LNCAP (cell line): ENCODE measurements at regions not wholly inside any gene's neighbourhood (a gene's known extent, or its start where the extent isn't known, plus 50 kb on each side); places are given as distances from the start of the nearest gene placed in this dataset.

Source experiments
- TF ChIP-seq, protein P1 (sequence below): fragments of 450-650 bp; IDR thresholded peaks from 2 replicates; pipeline ENCODE4 v1.5.1; 2017; ENCODE audit warnings: mild to moderate bottlenecking

DNA sequence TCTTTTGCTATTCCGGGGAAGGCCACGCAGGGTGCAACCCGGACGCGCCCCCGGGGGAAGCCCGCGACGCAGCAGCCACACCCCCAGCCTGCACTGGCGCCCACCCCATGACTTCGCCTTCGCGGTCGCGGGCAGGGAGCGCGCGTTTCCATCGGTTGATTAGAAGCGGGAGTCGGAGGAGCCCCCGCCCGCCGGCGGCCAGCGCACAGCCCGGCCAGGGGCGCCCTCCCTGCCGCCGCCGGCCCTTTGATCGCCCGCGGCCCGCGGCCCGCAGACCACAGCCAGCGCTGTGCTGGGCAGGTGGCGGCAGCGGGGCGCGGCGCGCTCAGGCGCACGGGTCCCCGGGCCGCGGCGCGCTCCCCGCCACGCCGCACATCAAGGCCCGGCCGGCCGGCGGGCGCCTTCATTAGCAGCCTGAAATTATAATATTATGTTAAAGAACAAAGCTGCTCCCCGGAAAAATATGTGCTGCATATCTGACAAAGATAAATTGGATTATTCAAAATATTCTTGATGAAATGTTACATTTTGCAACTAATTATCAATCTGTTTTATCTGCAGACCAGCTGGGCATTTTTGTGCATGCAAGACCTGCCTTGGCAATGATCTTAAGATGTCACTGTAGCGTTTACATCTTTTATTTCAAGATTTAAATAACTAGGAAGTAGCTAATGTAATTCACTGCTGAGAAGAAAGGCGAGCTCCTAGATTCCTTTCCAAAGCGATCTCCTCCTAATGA, 160.7 kb upstream of the MKI67 start:
- TF ChIP-seq, protein P1, sequence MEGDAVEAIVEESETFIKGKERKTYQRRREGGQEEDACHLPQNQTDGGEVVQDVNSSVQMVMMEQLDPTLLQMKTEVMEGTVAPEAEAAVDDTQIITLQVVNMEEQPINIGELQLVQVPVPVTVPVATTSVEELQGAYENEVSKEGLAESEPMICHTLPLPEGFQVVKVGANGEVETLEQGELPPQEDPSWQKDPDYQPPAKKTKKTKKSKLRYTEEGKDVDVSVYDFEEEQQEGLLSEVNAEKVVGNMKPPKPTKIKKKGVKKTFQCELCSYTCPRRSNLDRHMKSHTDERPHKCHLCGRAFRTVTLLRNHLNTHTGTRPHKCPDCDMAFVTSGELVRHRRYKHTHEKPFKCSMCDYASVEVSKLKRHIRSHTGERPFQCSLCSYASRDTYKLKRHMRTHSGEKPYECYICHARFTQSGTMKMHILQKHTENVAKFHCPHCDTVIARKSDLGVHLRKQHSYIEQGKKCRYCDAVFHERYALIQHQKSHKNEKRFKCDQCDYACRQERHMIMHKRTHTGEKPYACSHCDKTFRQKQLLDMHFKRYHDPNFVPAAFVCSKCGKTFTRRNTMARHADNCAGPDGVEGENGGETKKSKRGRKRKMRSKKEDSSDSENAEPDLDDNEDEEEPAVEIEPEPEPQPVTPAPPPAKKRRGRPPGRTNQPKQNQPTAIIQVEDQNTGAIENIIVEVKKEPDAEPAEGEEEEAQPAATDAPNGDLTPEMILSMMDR: no peak

DNA sequence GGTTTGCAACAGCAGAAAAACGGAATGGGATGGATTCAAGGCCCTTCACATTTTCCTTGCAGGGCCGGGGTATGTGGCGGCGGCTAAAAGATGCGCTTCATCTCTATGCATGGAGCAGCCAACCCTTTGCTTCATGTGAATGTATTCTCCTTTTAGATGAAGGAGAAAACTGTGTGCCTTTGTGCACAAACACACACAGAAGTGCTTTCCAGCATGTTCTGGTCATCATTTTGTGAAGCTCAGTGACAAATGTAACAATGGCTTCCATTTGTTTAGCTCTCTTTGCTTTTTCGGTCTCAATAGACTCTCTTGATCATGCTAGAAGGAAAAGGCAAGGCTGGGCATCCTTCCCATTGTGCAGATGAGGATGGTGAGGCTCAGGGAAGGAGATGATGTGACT, 161.7 kb upstream of the MKI67 start:
- TF ChIP-seq, protein P1: no peak

DNA sequence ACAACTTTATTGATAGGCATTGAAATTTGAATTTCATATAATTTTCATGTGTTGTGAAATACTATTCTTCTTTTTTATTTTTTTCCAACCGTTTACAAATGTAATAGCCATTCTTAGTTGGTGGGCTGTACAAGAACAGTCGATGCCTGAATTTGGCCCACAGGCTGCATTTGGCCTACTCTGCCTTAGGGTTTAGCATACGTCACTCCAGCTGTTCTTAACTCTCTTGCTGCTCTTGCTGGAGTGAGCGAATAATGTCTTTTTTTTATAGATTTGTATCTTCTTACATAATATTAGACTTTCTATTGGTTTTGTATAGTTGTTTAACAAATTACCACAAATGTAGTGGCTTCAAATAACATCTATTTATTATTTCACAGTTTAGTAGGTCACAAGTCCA, 163.4 kb upstream of the MKI67 start:
- TF ChIP-seq, protein P1: no peak

DNA sequence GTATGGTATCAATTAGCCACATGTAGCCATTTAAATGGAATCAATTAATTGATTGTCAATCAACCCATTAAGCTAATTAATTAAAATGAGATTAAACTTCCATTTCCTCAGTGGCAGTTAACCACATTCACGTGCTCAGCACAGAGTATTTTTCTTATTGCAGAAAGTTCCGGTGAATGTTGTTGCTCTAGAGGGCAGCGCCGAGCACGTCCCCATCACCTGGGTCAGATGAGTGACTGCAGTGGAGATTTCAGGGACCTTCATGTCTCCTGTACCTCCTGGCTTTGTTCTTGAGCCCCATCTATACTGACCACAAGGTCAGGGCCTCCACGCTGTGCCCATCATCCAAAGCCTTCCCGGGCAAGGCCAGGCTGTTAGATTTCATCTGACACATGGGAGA, 168.8 kb upstream of the MKI67 start:
- TF ChIP-seq, protein P1: peak; percentile 18; the same call in 1 of the 2 replicates

DNA sequence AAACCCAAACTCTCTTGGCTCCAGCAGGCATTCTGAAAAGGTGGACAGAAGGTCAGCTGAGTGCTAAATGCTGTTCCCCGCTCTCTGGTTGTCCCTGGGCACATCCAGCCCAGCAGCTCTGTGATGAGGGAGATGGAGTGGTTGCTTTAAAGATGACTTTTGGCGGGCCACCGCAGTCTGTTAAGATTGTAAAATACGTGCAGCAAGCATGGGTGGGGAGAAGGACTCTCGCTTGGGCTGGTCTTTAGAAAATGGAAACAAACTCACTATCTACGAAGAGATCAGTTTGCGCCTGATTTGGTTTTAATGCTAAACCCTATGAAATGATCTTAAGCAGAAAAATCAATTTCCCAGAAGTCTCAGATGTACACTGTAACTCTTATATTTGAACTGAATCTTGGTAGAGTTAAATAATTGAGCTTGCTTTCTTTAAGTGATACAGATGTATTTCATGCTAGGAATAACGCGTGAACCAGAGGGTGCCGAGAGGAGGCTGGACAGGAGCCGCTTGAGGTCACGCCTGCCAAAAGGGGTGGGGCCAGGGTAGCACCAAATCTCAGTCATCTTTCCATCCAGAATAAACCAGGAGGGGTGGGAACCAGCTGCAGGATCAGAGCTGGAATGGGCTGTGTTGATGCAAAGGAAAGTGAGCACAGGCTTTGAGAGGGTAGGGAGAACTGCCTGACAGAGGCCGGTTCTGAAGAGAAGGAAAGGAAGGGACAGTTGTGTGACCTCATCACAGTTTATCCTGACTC, 170.2 kb upstream of the MKI67 start:
- TF ChIP-seq, protein P1: no peak

DNA sequence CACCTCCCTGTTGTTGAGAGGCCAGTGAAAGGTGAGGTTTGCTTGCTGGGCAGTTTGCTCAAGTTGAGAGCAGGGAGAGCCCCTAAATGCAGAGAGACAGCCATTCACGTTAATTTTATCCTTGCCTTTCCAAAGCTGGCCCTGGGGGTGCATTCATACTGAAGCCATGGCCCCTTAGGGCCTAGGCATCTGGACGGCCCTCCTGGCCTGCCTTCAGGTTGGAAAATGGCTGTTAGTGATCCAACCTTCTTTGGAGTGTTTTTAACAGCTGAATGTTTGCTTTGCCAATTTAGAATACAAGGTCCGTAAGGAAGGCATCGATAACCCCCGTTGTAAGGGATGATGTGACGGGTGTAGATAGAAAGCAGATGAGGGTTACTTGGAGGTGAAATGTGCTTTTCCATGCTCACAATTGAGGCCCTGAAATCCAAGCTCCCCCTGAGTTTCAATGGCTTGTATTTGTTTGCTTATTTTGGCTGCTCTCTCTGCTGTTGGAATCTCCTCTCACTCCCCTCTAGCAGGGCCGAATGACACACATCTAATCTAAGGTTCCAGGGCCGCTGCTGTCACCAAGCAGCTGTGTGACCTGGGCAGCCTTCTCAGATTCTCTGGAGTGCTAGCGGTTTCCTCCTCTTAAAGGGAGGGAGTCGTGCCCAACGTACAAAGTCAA, 171.6 kb upstream of the MKI67 start:
- TF ChIP-seq, protein P1: no peak

DNA sequence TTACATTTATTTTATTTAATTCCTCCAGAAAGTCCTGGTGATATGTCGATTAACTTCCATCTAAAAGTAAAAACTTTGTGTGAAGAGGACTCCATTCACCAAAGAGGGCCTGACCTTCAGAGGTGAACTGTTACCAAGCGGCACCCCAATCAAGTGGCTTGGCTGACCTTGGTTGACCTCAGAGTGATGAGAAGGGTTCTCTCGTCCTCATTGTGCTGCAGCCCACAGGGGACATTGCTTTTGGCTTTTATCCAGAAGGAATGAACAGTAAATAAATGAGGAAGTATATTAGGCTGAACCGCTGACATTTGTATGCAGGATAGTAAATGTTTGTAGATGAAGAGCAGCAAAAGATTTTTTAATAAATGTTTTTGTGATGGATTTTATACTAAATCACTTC, 172.4 kb upstream of the MKI67 start:
- TF ChIP-seq, protein P1: no peak
